Panc1 (cell line): ENCODE measurements at regions not wholly inside any gene's neighbourhood (a gene's known extent, or its start where the extent isn't known, plus 50 kb on each side); places are given as distances from the start of the nearest gene placed in this dataset.

Source experiments
- CTCF ChIP-seq: fragments of 450-650 bp; IDR thresholded peaks from 2 replicates; pipeline ENCODE4 v1.5.1; 2017; ENCODE audit warnings: mild to moderate bottlenecking
- POLR2AphosphoS5 ChIP-seq: IDR thresholded peaks from 2 replicates; pipeline ENCODE4 v1.6.1; 2012; ENCODE audit warnings: mild to moderate bottlenecking, low read depth, low read length, moderate library complexity
- SIN3A ChIP-seq: IDR thresholded peaks from 2 replicates; pipeline ENCODE4 v1.6.1; 2012; ENCODE audit warnings: low read depth, mild to moderate bottlenecking, low read length, moderate library complexity, borderline replicate concordance; ENCODE audit not compliant: insufficient read depth

GRCh38 chr17:14746822-14747602 lies 446.1 kb downstream of the HS3ST3B1 start:
- TF ChIP-seq CTCF = no peak
- TF ChIP-seq POLR2AphosphoS5 = no peak
- no peak for TF ChIP-seq SIN3A
